WI38 (cell line): ENCODE measurements at regions not wholly inside any gene's neighbourhood (a gene's known extent, or its start where the extent isn't known, plus 50 kb on each side); places are given as distances from the start of the nearest gene placed in this dataset.

Experiments
- H3K4me3 ChIP-seq: 2 replicates; pipeline ENCODE4 v1.5.1; 2011; ENCODE audit warnings: low read depth, mild to moderate bottlenecking, control low read depth, low read length
- CTCF ChIP-seq: IDR thresholded peaks from 2 replicates; pipeline ENCODE4 v1.5.1; 2012; ENCODE audit warnings: low read depth, mild to moderate bottlenecking, control low read depth, low read length

DNA sequence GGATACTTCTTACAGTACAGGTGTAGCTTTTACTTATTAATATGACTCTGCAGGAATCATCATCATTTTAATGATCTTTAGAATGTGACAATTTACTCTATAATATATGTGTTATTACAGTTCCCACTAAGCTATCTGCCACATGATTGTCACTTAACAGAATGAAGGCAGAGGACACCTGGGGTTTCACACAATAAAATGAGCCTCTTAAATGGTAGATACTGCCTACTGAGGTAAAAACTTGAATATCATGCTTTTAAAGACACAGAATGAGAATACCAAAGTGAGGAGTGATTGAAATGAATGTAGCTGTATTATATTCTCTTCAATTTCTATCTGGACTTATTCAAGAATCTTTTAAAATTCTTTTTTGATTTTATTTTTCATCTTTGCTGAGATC is 1255.3 kb upstream of the LRRN3 start:
- no peak overlapping the region for H3K4me3 ChIP-seq
- no peak for TF ChIP-seq CTCF

DNA sequence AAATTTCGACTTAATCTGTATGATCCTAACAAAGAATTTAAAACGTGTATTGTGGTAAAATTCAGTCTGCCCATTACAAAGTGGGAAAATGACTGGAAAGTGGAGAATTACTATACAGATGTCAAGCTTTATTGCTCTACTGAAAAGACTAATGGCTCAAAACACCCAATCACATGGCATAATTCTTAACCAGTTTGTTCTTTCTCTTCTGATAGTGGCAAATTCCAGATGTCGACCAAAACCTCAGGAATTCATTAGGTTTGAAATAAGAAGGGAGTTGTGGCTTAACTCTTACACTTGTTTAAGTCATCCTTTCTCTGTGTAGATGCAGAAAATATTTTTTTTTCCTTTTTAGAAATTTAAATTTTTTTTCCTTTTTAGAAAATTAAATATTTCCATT is 1254.9 kb upstream of the LRRN3 start:
- TF ChIP-seq CTCF: no peak
- no peak overlapping the region for H3K4me3 ChIP-seq

- no peak overlapping the region for H3K4me3 ChIP-seq
- TF ChIP-seq CTCF: no peak
Observed at GRCh38 chr7:109842386-109842785, 1248.5 kb upstream of the LRRN3 start.

DNA sequence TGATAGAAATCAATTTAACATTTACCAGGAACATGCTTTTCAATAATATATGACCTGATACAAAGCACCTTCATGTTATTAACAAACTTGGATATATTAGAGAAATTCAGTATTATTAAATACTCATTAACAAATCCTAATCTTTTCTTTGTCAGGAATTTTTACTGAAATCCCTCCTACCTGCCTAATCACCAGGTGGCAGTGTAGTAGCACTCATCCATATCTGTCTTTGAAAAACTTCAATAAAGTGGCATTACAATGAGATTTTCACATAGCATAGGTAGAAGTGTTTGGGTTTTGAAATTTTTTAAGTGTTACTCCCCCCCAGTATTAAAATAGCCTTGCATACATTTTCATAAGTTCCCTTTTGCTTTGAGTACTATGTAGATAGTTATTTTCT is 1246.6 kb upstream of the LRRN3 start:
- peak; percentile 35; the same call in 1 of the 2 replicates for TF ChIP-seq CTCF
- no peak overlapping the region for H3K4me3 ChIP-seq

GRCh38 chr7:109864230-109864629 is 1226.7 kb upstream of the LRRN3 start:
- H3K4me3 ChIP-seq: no peak overlapping the region
- TF ChIP-seq CTCF: no peak

DNA sequence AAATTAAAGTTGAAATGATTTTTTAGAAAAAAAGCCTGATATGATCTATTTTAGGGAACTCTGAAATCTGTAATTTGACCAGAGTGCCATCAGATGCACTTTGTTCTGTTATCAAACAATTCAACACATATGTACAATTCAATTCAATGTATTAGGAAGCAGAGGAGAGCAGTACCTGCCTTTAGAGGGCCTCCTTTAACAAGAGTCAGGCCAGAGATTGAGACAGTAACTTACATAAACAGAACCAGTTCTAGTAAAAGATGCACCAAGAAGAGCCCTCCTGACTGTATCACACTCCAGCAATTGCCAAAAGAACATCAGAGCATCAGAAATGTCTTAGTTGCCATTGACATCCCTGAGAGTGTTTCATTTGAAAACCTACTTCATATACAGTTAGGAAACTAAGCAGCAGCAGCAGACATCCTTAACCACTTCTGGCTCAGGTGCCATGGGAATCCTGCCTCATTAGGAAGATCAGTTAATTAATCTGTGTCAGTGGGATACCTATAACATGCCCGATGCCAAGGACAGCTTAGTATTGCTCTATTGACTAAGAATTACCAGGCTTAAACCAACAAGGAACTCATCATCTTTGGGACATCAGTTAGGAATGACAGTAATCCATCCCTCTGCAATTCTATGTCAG is 1222.6 kb upstream of the LRRN3 start:
- H3K4me3 ChIP-seq: no peak overlapping the region
- no peak for TF ChIP-seq CTCF

- TF ChIP-seq CTCF: no peak
- no peak overlapping the region for H3K4me3 ChIP-seq
Observed at GRCh38 chr7:109873296-109873695, 1217.6 kb upstream of the LRRN3 start.
